Activated CD4-positive, alpha-beta T cell treated with anti-CD3 and anti-CD28 coated beads, Interleukin-2, amount 50 U/mL, for 1 hour (primary cell): ENCODE measurements at regions not wholly inside any gene's neighbourhood (a gene's known extent, or its start where the extent isn't known, plus 50 kb on each side); places are given as distances from the start of the nearest gene placed in this dataset.

Experiments used
- DNase-seq: peaks from one replicate; pipeline ENCODE4 v3.0.0-alpha.2; 2020

- DNase-seq: no peak
These were observed 291.6 kb upstream of the VEPH1 start for GRCh38 chr3:157794771-157795170.

- DNase-seq: no peak
These were observed 290.5 kb upstream of the VEPH1 start for GRCh38 chr3:157793745-157794144.

- no peak for DNase-seq
These were observed 285.9 kb upstream of the VEPH1 start for GRCh38 chr3:157789162-157789561.

- no peak for DNase-seq
These were observed 283.4 kb upstream of the VEPH1 start for GRCh38 chr3:157786618-157787017.

- no peak for DNase-seq
These were observed 283.0 kb upstream of the VEPH1 start for GRCh38 chr3:157786211-157786610.

GRCh38 chr3:157785102-157785826 is 282.0 kb upstream of the VEPH1 start:
- DNase-seq: no peak

GRCh38 chr3:157782236-157782635 is 279.0 kb upstream of the VEPH1 start:
- DNase-seq: no peak

GRCh38 chr3:157776861-157777260 is 273.6 kb upstream of the VEPH1 start:
- DNase-seq: no peak

- no peak for DNase-seq
These were observed 272.2 kb upstream of the VEPH1 start for GRCh38 chr3:157775446-157775845.

GRCh38 chr3:157769378-157769777 is 266.2 kb upstream of the VEPH1 start:
- no peak for DNase-seq

GRCh38 chr3:157767607-157768006 is 264.4 kb upstream of the VEPH1 start:
- DNase-seq: no peak

GRCh38 chr3:157763644-157764043 is 260.4 kb upstream of the VEPH1 start:
- no peak for DNase-seq

- no peak for DNase-seq
These were observed 256.1 kb upstream of the VEPH1 start for GRCh38 chr3:157759311-157759710.

- DNase-seq: no peak
These were observed 252.0 kb upstream of the VEPH1 start for GRCh38 chr3:157755233-157755632.

GRCh38 chr3:157754451-157754850 is 251.2 kb upstream of the VEPH1 start:
- no peak for DNase-seq

- no peak for DNase-seq
These were observed 250.5 kb upstream of the VEPH1 start for GRCh38 chr3:157753787-157754136.

- DNase-seq: no peak
These were observed 250.0 kb upstream of the VEPH1 start for GRCh38 chr3:157752956-157753786.

GRCh38 chr3:157752554-157752953 is 249.3 kb upstream of the VEPH1 start:
- no peak for DNase-seq

- DNase-seq: no peak
These were observed 248.2 kb upstream of the VEPH1 start for GRCh38 chr3:157751386-157751785.

- no peak for DNase-seq
These were observed 243.2 kb upstream of the VEPH1 start for GRCh38 chr3:157746391-157746790.

GRCh38 chr3:157741607-157742006 is 238.4 kb upstream of the VEPH1 start:
- no peak for DNase-seq

- no peak for DNase-seq
These were observed 235.2 kb upstream of the VEPH1 start for GRCh38 chr3:157738441-157738840.

GRCh38 chr3:157718800-157719199 is 215.6 kb upstream of the VEPH1 start:
- DNase-seq: no peak

- DNase-seq: no peak
These were observed 209.9 kb upstream of the VEPH1 start for GRCh38 chr3:157713101-157713500.

GRCh38 chr3:157705258-157705657 is 202.0 kb upstream of the VEPH1 start:
- DNase-seq: no peak
